Trophoblast cell (in vitro differentiated cells and primary cell): ENCODE measurements at regions not wholly inside any gene's neighbourhood (a gene's known extent, or its start where the extent isn't known, plus 50 kb on each side); places are given as distances from the start of the nearest gene placed in this dataset.

Experiments
- DNase-seq, 2 donors: peaks; one replicate each; pipeline ENCODE4 v3.0.0-alpha.2; 2016
- H2AFZ ChIP-seq: 2 replicates; pipeline ENCODE4 v1.6.1; 2013; ENCODE audit warnings: low read length, moderate library complexity, mild to moderate bottlenecking; ENCODE audit not compliant: insufficient read depth, poor library complexity
- H2AK5ac ChIP-seq: 2 replicates; pipeline ENCODE4 v1.6.1; 2013; ENCODE audit warnings: mild to moderate bottlenecking, low read length
- H2BK120ac ChIP-seq: 2 replicates; pipeline ENCODE4 v1.6.1; 2013; ENCODE audit warnings: low read length, mild to moderate bottlenecking, moderate library complexity; ENCODE audit not compliant: insufficient read depth, poor library complexity
- H2BK12ac ChIP-seq: 2 replicates; pipeline ENCODE4 v1.6.1; 2013; ENCODE audit warnings: mild to moderate bottlenecking, low read length, moderate library complexity
- H2BK5ac ChIP-seq: 2 replicates; pipeline ENCODE4 v1.6.1; 2013; ENCODE audit warnings: low read length, low read depth, moderate library complexity, mild to moderate bottlenecking; ENCODE audit not compliant: poor library complexity
- H3K14ac ChIP-seq: 2 replicates; pipeline ENCODE4 v1.6.1; 2013; ENCODE audit warnings: mild to moderate bottlenecking, low read length
- H3K18ac ChIP-seq: 2 replicates; pipeline ENCODE4 v1.6.1; 2013; ENCODE audit warnings: mild to moderate bottlenecking, low read length
- H3K23ac ChIP-seq: 2 replicates; pipeline ENCODE4 v1.6.1; 2013; ENCODE audit warnings: low read length
- H3K27ac ChIP-seq: 2 replicates; pipeline ENCODE4 v1.5.1; 2013; ENCODE audit warnings: low read depth, mild to moderate bottlenecking, inconsistent platforms, low read length, moderate library complexity
- H3K27me3 ChIP-seq: 2 replicates; pipeline ENCODE4 v1.6.1; 2013; ENCODE audit warnings: inconsistent platforms, mild to moderate bottlenecking, low read length, moderate library complexity; ENCODE audit not compliant: insufficient read depth
- H3K36me3 ChIP-seq, 2 experiments: 1 replicate in 1 of 2; 2 replicates in 1 of 2; pipeline ENCODE4 v1.6.1; 2013; ENCODE audit warnings: low read length in 2 of 2, mild to moderate bottlenecking in 2 of 2, moderate library complexity in 1 of 2; ENCODE audit not compliant: insufficient read depth in 2 of 2, control insufficient read depth in 1 of 2
- H3K4ac ChIP-seq: 2 replicates; pipeline ENCODE4 v1.6.1; 2013; ENCODE audit warnings: low read depth, mild to moderate bottlenecking, low read length, moderate library complexity
- H3K4me1 ChIP-seq, 2 experiments: 1 replicate in 1 of 2; 2 replicates in 1 of 2; pipeline ENCODE4 v1.6.1; 2013; ENCODE audit warnings: low read length in 2 of 2, mild to moderate bottlenecking in 2 of 2, moderate library complexity in 1 of 2; ENCODE audit not compliant: insufficient read depth in 2 of 2, control insufficient read depth in 1 of 2
- H3K4me2 ChIP-seq: 2 replicates; pipeline ENCODE4 v1.6.1; 2013; ENCODE audit warnings: inconsistent platforms, mild to moderate bottlenecking, low read length, moderate library complexity
- H3K4me3 ChIP-seq: 2 replicates; pipeline ENCODE4 v1.5.1; 2013; ENCODE audit warnings: mild to moderate bottlenecking, low read depth, low read length, inconsistent platforms
- H3K79me1 ChIP-seq: one replicate; pipeline ENCODE4 v1.6.1; 2013; ENCODE audit warnings: low read length
- H3K79me2 ChIP-seq: 2 replicates; pipeline ENCODE4 v1.6.1; 2013; ENCODE audit warnings: low read length, mild to moderate bottlenecking; ENCODE audit not compliant: control insufficient read depth, insufficient read depth, poor library complexity
- H3K9ac ChIP-seq: 2 replicates; pipeline ENCODE4 v1.6.1; 2013; ENCODE audit warnings: mild to moderate bottlenecking, low read length
- H3K9me3 ChIP-seq: 2 replicates; pipeline ENCODE4 v1.6.1; 2013; ENCODE audit warnings: low read depth, mild to moderate bottlenecking, control low read depth, inconsistent platforms, low read length; ENCODE audit not compliant: insufficient read depth
- H4K12ac ChIP-seq: 2 replicates; pipeline ENCODE4 v1.6.1; 2013; ENCODE audit warnings: low read depth, mild to moderate bottlenecking, low read length, moderate library complexity
- H4K8ac ChIP-seq: 2 replicates; pipeline ENCODE4 v1.6.1; 2013; ENCODE audit warnings: low read depth, mild to moderate bottlenecking, low read length, moderate library complexity
- H4K91ac ChIP-seq: one replicate; pipeline ENCODE4 v1.6.1; 2013; ENCODE audit warnings: low read depth, mild to moderate bottlenecking, low read length, moderate library complexity
- WGBS: extraction: QIAGEN DNeasy Blood & Tissue Kit; methylation state at CpG from one replicate; pipeline ENCODE4 v1.1.7; 2013; ENCODE audit warnings: missing lambda C conversion rate; ENCODE audit not compliant: insufficient read length, insufficient coverage; ENCODE audit errors: extremely low coverage; 5-methylcytosine and 5-hydroxymethylcytosine counted together

DNA sequence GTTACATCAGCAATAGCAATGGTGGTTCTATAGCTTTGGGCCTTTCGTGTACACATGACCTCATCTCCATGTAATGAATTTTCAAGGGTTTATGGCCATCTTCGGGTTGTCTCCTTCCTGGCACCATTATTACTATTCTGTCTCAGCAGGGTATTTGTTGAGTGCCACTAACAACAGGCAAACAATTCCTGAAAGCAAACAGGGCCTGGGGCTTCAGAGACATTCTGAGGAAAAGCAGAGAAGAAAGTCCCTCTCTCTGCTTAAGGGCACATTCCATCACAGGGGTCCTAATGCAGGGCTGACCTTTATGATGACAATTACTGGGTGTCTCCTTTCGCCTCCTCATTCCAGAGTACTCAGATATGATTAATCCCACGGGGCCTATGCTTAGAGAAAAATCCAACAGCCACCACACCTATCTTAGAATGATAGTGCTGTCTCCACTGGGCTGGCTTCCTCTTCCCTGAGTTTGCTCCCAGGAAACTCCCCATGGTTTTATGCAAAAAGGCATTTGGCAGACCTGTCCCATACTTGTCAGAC is 540.2 kb upstream of the ZNF462 start:
- Histone ChIP-seq H2BK120ac (peak overlapping the region; percentile 68), H3K4ac (no peak overlapping the region), H4K8ac (no peak overlapping the region), H4K12ac (no peak overlapping the region), H3K9me3 (no peaks in the 10 kb centered on the region), H3K18ac (no peak overlapping the region), H3K27me3 (no peaks in the 10 kb centered on the region), H3K4me2 (no peak overlapping the region), H3K14ac (no peak overlapping the region), H3K4me3 (no peak overlapping the region), H3K79me1 (peaks cover 33% of the 10 kb centered on the region), H3K9ac (no peak overlapping the region), H4K91ac (peak overlapping the region; percentile 4), H2AFZ (no peak overlapping the region), H3K27ac (peak overlapping the region; percentile 91), H3K23ac (no peak overlapping the region), H3K79me2 (peaks cover 6% of the 10 kb centered on the region), H3K36me3 (no peaks in the 10 kb centered on the region), H2BK12ac (no peak overlapping the region), H2AK5ac (no peak overlapping the region), H2BK5ac (peak overlapping the region; percentile 82), H3K4me1 (peaks cover 10 to 13% of the 10 kb centered on the region in 2 experiments)
- no peak for DNase-seq
- WGBS: no CpG with 5 or more reads among the region's 4 CpGs

DNA sequence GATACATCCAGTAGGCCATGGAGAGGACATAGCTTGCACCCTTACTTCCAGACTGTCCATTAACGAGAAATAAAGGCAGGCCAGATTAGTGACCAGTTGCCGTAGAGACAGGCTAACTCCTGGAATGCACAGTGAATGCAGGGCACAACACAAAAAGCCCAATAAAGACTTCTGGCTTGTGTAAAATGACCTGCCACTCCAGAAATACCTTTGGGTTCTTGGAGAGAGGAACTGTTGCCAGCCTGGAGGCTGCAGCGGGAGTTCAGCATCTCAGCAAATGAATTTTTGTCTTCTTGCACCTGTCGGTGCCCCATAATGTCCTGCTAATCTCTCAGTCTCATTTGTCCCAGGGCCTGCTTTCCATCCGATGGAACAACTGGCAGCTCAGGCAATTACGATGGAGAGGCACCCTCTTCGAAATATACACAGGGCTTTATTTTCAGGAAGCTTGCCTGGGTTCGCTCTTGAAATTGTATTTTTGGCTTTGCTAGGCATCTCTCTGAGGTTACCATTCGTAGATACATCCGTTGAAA is 538.8 kb upstream of the ZNF462 start:
- Histone ChIP-seq H3K4me1 (peaks cover 10 to 13% of the 10 kb centered on the region in 2 experiments), H2BK12ac (peak overlapping the region; percentile 84), H3K4ac (no peak overlapping the region), H3K4me2 (no peak overlapping the region), H4K8ac (peak overlapping the region; percentile 63), H3K79me2 (peaks cover 6% of the 10 kb centered on the region), H3K18ac (no peak overlapping the region), H2BK5ac (peak overlapping the region; percentile 95), H2AK5ac (peak overlapping the region; percentile 35), H3K9ac (no peak overlapping the region), H3K14ac (peak overlapping the region; percentile 97), H2AFZ (no peak overlapping the region), H3K9me3 (no peaks in the 10 kb centered on the region), H3K27me3 (no peaks in the 10 kb centered on the region), H3K23ac (no peak overlapping the region), H4K12ac (no peak overlapping the region), H3K27ac (peak overlapping the region; percentile 91), H3K79me1 (peaks cover 37% of the 10 kb centered on the region), H2BK120ac (peak overlapping the region; percentile 100), H4K91ac (peak overlapping the region; percentile 96), H3K4me3 (no peak overlapping the region), H3K36me3 (no peaks in the 10 kb centered on the region)
- no peak for DNase-seq
- WGBS: no CpG with 5 or more reads among the region's 10 CpGs

DNA sequence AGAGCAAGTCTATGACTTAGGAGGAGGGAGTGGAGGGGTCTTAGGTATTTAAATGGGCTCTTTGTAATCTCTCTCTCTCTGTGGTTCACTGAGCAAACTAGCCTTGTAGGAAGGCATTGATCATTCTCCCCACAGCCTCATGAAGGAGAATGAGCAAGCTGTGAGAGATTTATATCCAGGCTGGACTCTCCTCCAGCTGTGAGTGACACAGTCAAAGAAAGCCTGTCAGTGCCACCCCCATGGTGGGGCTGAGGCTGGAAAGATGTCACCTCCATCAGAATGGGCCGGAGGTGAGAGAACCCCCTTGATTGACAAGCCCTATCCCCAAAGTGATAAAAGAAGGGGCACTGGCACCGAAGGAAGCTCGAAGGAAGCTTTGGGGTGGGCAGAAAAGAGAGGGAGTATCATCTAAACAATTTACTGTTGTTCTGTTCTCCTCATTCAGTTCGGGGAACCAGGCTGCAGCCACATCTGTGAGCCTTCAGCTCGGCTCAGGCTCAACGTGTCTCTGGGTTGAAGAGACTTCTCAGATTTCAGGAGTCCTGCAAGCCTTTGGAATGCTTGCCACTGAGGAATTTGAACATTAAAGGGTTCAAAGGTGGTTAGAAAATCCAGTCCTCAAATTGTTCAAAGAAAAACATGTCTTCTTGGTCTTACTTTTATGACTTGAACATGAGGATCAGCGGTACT is 538.2 kb upstream of the ZNF462 start:
- H3K23ac ChIP-seq: no peak overlapping the region
- H3K27ac ChIP-seq: peak overlapping the region; percentile 91

DNA sequence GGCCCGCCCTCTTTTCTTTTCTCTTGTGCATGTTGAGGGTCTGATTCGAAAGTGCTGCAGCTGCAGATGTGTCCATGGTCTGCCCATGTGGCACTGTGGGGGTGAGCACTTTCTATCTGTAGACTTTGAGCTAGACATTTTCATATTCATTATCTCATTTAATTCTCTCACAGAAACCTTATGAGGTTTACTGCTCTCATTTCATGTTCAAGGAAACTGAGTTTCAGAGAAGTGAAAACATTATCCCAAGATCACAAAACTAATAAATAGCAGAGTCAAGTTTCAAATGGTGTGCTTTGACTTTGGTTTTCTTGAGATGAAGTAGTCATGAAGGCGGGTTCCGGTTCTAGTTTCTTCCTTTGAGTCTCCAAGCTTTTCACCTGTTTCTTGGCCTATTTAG is 536.5 kb upstream of the ZNF462 start:
- Histone ChIP-seq H2AFZ (no peak overlapping the region), H3K79me1 (peaks cover 31% of the 10 kb centered on the region), H2BK5ac (peak overlapping the region; percentile 33), H3K4me1 (peaks cover 10 to 13% of the 10 kb centered on the region in 2 experiments), H3K9ac (no peak overlapping the region), H3K18ac (no peak overlapping the region), H2AK5ac (no peak overlapping the region), H3K4me3 (no peak overlapping the region), H4K91ac (peak overlapping the region; percentile 79), H3K4ac (no peak overlapping the region), H3K27ac (no peak overlapping the region), H3K4me2 (no peak overlapping the region), H2BK120ac (peak overlapping the region; percentile 75), H3K79me2 (peaks cover 6% of the 10 kb centered on the region), H4K12ac (no peak overlapping the region), H3K23ac (no peak overlapping the region), H3K9me3 (no peaks in the 10 kb centered on the region), H3K27me3 (no peaks in the 10 kb centered on the region), H3K36me3 (no peaks in the 10 kb centered on the region), H4K8ac (no peak overlapping the region), H3K14ac (no peak overlapping the region), H2BK12ac (peak overlapping the region; percentile 78)
- no CpG with 5 or more reads among the region's 4 CpGs for WGBS
- no peak for DNase-seq

More for the DNA sequence above, 538.2 kb upstream of the ZNF462 start:
- no peaks in the 10 kb centered on the region for H3K27me3 ChIP-seq
- peak overlapping the region; percentile 71 for H2AK5ac ChIP-seq
- H3K79me2 ChIP-seq: peaks cover 6% of the 10 kb centered on the region
- peak overlapping the region; percentile 63 for H4K8ac ChIP-seq
- H3K36me3 ChIP-seq: no peaks in the 10 kb centered on the region
- peak overlapping the region; percentile 95 for H2BK5ac ChIP-seq
- peak overlapping the region; percentile 66 for H2AFZ ChIP-seq
- DNase-seq: no peak
- H3K14ac ChIP-seq: peak overlapping the region; percentile 86
- H4K12ac ChIP-seq: peak overlapping the region; percentile 13
- H3K18ac ChIP-seq: peak overlapping the region; percentile 76
- H3K4me2 ChIP-seq: no peak overlapping the region
- no peaks in the 10 kb centered on the region for H3K9me3 ChIP-seq
- no peak overlapping the region for H3K9ac ChIP-seq
- peak overlapping the region; percentile 46 for H3K4ac ChIP-seq
- H3K4me1 ChIP-seq: peaks cover 10 to 13% of the 10 kb centered on the region in 2 experiments
- peak overlapping the region; percentile 91 for H2BK120ac ChIP-seq
- WGBS: no CpG with 5 or more reads among the region's 7 CpGs
- H4K91ac ChIP-seq: peak overlapping the region; percentile 96
- H3K79me1 ChIP-seq: peaks cover 35% of the 10 kb centered on the region
- no peak overlapping the region for H3K4me3 ChIP-seq
- H2BK12ac ChIP-seq: peak overlapping the region; percentile 63
